Left renal cortex interstitium (tissue), 4 donors: ENCODE measurements at regions not wholly inside any gene's neighbourhood (a gene's known extent, or its start where the extent isn't known, plus 50 kb on each side); places are given as distances from the start of the nearest gene placed in this dataset.

ENCODE experiments used
- DNase-seq, 4 donors: peaks; one replicate each; pipeline ENCODE4 v3.0.0-alpha.2; 2013; ENCODE audit warnings: low read depth in 4 of 4, low spot score in 2 of 4, missing footprints in 1 of 4

DNA sequence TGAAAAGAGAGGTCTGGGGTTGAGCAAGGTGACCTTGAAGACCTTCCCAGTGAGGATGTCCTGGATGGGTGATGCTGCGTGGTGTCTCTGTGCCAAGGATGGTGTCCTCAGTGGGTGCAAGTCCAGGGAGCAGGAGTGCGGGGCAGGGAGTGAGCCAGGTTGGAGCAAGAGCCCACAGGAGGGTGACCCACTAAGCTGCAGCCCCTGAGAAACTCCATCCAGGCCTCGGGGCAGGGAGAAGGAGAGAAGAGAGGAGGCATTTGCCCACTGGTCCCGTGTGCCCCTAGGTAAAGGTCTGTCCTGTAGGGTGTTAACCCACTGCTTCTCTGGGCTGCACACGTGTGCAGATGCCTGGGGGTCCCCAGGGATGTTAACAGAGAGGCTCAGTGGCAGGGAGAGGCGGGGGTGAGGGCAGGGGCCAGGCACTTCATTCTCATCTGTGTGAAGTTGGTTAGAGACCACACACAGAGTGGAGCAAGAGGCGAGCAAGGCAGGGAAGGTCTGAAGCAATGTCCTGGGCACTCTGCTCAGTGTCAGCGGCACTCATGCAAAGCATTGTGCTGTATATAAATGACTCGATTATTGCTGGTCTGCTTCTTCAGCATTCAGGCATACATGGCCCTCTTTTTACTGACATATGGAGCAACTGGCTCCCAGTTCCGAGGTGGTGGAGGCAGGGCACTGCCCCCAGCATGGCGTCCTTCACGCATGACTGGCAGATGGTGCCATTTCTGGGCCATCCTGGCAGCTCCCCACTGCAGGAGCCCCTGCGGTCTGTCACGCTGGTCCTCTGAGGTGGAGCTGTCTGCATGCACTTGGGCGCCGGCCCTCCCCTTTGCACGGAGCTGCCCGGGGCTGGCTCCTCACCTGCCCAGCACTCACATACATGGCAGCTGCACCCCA is 117.2 kb upstream of the HS6ST1 start:
- DNase-seq, result no peak

DNA sequence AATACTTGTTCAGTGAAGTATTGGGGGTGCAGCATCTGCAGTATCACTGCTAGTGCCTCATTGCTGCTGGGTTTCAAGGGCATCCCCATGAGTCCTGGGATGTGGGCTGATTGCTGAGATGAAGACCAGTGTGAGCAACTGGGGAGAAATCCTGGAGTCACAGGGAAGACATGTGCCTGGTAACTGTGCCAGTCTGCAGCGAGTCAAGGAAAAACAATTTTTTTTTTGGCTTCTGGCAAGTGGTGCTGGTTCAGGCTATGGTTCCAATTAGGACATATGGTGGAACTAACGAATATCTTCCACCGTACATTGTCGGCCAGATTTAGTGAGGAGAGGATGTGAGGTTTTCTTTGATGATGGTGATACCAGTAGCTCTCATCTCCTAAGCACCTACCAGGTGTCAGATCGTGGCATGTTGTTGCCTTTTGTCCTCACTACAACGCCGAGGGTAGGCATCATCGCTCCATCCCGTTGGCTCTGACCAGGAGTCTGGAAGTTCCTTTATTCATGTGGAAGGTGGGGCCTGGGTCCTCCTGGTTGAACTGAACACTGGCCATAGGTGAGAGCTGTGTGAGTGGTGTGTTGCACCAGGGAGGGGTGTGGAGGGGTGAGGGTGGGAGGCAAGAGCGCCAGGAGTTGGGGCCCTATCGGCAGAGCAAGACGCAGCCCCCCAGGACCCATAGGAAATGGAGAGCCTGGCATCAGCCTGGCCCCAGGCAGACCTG is 118.0 kb upstream of the HS6ST1 start:
- DNase-seq, result no peak

DNA sequence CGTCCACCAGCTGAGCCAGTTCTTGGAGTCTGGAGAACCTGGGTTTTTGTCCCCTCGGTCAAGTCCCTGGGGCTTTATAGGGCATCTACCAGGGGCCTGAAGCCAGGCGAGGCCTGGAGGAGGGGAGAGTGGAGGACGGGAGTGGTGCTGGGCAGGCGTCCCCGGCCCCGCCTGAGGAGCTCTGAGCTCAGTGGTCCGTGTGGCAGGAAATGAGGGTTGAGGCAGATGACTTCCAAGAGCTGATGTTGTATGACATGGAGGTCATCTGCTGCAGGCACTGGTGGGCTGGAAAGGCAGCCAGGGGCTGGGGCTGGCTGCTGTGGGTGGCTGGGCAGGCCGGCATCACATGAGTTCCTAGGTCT is 118.5 kb upstream of the HS6ST1 start:
- no peak for DNase-seq

DNA sequence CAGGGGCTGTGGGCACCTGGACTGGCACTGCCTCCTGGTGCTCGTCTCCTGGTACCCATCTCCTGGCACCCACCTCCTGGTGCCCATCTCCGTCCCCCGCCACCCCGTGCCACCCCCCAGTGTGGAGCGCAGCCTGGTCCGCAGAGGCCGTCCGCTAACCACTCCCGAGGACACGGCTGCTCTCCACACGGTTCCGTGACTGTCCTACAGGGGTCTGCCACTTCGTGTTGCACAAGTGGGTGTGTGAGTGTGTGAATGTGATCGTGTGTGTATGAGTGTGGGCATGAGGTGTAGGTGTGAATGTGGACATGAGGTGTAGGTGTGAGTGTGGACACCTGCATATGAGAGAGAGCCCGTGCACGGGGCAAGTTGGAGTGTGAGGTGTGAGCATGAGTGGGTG is 119.4 kb upstream of the HS6ST1 start:
- DNase-seq, result no peak

DNA sequence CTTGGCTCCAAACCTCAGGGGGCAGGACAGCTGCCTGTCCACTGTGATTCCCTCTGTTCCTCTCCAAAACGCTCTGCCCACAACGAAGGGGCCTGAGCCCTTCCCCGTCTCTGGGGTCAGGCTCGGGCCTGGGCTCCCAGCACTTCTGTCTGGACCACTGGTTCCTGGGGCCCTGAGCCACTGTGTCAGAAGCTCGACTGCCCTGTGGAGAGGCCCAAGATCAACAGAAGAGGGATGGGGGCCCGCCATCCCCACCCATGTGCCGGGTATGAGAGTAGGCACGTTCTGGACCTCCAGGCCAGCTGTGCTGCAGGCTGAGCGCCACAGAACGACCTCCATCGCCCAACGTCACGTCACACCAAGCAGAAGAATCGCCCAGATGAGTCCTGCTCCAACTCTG is 119.9 kb upstream of the HS6ST1 start:
- DNase-seq, result no peak

DNA sequence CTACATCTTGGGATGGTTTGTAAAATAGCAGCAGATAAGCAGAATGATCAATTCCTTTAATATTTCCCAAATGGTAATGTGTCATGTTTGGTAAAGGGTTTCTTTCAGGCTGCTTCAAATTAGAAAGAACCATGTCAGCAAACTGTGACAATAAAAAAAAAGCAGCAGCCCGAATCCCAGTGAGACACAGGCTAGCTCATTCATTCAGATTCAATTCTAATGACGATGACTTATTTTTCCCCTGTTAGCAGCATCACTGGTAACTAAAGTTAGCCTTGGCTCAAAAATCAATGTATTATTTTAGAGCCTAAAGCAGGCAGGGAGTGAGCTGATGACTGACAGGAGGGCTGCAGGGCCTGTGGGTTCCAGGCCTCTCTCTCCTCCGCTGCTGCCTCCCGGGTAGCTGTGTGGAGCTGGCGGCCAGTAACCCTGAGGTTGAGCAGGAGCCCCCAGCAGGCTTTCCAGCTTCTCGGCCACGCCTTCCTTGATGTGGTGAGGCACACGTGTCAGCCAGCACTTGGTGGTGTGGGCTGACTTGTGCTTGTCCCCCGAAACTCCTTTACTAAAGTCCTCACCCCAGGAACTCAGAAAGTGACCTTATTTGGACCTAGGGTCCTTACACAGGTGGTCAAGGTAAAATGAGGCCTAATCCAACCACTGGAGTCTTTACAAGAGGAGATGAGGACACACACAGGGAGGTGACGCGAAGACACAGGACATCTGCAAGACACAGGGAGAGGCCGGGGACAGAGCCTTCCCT is 120.5 kb upstream of the HS6ST1 start:
- no peak for DNase-seq

DNA sequence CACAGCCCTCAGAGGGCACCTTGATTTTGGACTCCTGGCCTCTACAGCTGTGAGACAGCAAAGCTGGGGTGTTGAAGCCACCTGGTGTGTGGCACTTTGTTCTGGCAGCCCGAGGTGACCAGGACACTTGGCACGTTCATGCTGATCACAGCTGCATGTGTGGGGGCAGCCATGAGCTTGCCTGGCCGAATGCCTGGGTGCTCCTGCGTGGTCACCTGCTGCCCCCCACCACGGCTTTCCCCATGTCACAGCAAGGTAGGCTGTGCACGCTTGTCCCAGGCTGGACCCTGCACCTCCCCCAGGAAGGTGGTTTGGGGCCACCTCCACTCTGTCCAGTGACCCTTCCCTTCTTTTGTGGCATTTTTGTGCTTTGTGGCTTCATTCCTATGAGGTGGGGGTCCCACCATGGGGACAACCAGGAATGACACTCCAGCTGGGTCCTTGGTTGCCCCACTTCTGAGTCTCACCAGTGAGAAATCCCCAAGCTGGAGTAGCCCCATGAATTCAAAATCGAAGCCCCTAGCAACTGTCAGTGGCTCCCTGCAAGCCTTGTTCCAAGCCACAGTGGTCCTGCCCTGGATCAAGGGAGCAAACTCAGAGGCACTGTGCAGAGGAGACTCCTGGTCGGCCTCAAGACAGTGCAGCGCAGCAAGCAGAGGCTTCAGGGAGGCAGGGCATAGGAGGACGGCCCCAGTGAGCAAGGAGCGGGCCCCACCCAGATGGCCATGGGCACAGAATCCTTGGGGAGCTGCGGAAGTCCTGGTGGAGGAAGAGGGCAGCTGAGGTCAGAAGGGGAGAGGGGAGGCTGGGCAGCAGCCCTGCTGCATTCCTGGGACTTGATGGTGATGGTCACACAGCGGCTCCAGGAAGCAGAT is 121.4 kb upstream of the HS6ST1 start:
- no peak for DNase-seq

DNA sequence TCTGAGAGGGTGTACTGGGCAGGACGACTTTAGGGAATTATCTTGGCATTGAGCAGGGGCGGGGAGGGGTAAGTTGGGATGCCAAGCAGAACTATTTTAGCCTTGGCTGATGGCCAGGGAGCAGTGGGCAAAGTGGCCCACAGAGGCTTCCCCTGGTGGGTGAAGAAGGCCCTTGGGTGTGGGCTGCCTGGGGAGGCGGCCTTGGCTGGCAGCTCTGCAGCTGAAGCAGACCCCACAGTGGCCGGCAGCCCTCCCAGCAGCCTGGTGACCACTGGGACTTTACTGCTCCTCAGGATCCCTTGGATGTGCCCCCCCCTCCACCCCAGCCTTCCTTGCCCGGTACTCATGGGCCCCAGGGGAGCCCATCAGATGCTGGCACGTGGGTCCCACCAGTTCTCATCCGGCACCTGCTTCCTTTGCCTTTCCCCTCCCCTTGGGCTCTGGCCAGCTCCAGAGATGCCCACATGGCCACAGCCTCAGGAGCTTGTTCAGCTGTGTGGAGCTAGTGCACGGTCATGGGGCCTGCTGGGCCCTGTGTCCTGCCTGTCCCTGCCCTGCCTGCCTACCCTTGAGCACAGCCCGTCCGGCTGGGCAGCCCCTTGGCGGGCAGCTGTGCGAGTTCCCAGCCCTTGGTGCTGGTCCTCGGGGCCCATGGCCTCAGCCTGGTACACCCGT is 122.1 kb upstream of the HS6ST1 start:
- no peak for DNase-seq

DNA sequence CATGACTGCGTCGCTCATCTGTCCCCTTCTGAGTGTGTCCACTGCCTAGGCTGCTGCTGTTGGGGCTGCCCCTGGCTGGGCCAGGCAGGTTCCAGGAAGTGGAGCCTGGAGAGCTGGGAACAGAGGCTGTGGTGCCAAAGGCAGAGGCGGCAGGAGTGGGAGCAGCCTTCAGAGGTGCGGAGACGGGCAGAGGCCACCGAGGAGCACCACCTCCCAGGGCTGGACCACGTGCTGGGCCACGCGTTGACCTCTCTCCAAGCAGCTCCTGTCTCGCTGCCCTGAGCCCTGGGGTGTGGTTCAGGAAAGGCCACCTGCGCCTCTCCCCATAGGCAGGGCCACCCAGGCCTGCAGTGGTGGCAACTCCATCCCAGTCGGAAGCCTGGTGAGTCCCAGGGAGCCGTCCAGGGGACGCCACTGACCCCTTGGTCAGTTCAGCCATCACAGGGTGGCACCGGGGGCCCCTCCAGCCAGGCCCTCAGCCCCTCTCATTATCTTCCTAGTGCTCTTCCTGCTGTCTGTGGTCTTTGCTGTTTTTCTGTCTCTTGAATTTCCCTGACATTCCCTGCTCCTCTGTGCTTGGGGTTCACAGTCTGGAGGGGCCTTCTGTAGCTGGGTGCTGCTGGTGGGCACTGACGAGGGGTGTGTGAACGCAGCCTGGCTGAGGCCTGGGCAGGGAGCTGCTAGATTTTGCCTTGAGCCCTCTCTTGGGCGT is 122.8 kb upstream of the HS6ST1 start:
- no peak for DNase-seq

DNA sequence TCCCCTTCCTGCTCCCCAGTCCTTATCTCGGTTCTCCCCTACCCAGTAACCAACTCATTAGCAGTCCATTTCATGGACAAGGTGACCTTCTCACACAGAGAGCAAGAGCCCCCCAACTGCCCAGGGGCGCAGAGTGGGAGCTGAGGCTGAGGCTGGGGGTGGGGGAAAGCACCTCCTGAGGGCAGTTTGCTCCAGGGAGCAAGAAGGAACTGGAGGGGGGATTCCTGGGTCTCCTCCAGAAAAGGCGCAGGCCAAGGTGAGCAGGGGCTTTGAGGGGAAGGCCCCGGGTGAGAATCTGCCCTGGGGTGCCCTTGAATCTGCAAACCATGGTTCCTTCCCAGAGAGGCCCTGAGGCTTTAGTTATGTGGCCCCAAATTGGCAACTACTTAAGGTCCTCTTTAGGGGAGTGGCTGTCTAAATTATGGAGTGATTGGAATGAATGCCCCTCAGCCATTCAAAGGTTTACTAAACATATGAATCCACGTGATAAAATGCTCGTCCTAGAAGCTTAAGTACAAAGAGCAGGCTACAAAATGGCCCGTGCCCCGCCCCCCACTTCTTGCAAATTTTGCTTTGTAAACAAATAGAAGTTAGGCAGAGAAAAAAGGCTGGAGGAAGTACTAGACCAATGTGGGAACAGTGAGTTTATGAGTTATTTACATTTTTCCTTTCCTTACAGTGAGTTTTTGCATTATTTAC is 123.5 kb upstream of the HS6ST1 start:
- DNase-seq, result no peak

DNA sequence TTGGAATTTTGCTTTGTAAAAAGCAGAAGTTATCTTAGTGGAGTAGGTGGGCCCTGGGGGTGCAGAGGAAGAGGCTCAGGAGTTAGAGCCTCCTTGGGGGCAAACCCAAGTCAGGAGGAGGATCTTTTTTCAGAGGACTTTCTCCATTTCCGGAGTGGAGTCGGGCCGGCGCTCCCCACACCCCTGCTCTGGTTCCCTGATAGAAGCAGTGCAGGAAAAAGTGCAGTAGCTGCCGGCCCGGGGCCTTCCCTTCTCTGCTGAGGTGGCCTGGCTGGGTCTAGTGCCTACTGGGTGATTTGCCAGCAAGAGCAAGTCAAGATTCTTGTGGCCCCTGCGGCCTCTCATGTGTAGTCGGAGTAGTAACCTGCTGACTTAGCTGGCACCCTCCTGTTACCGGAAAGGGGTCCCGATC is 124.2 kb upstream of the HS6ST1 start:
- no peak for DNase-seq

DNA sequence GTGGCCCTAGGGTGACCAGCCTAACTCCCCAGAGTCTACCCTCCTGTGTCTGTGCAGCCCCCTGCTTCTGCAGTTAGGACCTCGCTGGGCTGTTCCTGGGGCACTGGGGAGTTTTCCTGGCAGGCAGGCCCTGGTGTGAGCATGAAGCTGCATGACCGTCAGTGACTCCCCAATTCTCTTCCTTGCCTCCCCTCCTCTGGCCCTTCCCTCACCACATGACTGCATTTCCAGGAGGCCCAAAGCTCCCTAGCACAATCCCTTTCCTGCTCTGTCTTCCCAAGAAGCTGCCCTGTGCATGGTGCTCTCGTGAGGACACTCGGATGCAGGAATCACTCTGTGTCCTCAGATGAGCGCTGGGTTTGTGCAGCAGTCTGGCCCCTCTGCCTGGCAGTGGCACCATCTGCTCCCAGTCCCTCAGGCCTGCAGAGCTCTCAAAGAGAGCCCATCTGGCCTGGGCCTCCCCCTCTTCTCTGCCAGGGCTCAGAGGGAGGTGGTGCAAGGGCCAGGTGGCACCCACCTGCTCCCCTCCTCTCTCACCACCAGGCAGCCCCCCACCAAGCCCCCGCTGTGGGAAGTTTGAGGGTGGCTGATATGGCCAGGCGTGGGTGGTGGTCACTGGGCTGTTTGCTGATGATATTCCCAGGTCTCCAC is 125.6 kb upstream of the HS6ST1 start:
- no peak for DNase-seq

DNA sequence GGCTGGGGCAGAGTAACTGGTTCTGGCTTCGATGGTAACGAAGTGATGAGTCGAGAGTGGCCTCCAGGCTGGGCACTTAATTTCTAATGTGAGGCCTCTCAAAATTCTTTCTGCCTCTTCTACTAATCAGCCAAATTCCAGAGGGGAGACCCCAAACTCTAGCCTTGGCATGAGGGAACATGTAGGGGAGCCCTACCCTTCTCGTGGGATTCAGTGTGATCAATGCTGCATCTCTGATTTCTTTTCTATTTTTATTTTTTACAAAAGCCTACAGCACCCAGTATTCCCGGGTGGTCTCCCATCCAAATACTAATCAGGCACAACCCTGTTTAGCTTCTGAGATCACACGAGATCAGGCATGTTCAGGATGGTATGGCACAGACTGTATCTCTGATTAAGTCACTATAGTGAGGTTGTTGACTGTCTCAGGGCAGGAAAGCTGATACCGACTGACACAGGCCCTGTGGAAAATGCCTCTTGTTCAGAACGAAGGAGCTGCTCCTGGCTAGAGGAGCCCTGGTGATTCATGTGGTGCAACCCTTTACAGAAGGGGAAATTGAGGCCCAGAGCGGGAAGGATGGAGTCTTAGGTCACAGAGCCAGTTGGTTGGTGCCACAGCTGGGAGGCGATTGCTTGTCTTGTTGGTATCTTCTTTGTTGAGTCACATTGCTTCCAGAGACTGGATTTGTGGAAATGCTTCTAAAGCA is 126.3 kb upstream of the HS6ST1 start:
- no peak for DNase-seq

DNA sequence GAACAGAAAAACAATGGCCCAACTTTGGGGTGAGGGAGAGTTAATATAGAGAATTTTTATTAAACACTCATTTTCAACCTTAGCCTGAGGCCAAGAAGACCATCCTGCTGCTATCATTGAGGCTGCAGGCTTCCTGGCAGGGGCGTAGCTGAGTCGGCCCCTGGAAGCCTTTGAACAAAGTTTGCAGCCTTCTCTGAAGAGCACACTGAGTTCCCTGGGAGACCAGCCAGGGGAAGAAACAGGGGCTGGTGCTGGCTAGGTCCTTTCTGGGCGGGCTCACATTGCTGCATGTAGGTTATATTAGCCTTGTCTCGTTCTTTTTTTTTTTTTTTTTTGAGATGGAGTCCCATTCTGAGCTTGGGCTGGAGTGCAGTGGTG is 126.8 kb upstream of the HS6ST1 start:
- DNase-seq, result no peak

DNA sequence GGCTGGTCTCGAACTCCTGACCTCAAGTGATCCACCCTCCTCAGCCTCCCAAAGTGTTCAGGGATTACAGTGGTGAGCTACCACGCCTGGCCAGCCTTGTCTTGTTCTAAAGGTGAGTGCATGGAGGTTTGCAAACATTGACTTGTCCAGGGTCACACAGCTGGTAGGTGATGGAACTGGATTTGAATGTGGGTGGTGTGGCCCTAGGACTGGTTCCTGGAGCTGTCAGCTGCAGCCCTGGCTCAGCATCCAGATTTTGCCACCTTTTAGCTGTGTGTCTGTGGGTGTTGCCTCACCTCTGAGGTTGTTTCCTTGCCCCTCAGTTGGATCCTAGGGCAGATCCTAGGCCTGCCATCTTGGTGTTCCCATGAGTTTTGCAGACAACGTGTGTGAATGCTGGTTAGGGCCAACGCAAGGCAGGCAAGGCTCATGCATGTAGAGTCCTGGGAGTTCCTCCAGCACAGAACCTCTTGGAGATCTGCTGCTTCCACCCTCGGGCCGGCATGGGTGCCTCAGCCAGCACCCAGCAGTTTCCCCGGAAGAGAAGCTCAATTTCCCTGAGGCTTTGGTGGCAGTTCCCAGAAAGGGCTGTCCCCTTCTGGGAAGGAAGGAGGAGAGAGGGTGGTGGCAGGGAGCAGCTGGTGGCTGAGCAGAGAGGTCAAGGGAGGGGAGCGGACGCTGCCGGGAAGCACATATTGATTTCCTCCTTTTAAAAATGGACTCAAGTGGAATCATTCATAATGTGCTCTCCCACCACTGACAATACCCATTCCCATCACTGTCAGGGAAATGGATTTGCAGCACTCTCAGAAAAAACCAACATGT is 127.6 kb upstream of the HS6ST1 start:
- DNase-seq, result no peak

DNA sequence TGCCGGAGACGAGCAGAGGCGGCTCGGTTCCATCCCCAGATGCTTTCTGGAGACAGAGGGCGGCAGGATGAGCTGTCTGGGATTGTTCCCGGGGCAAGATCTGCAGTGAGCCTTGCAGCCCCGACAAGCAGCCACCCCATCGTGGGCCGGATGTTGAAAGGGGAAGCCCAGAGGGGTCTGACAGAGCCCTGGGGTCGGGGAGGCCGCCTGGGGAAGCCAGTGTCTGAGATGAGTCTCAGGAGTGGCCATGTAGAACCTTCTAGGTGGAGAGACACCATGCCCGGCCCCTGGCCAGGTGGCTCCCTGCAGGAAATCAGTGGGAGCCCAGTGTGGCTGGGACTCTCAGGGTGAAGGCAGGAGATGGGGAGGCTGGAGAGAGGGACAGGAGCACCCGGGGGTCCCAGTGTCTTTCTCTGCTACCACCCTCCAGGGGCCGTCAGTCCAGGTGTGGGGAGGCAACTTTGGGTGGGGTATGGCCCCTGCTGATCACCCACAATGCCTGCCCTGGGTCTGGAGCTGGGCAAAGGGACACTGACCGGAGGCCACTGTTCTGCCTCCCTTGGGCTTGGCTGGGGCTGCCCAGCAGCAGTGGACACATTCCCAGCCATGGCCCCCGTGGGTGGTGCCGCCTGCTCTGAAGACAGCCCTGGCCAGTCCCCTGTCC is 128.3 kb upstream of the HS6ST1 start:
- no peak for DNase-seq
